Dermis blood vessel endothelial cell (primary cell): ENCODE measurements at regions not wholly inside any gene's neighbourhood (a gene's known extent, or its start where the extent isn't known, plus 50 kb on each side); places are given as distances from the start of the nearest gene placed in this dataset.
"Not testable (repeated sequence)": the region's sequence is repeated elsewhere in the genome, so short reads cannot be mapped to it uniquely, and the experiment has no call there.

ENCODE experiments used
- DNase-seq: peaks from one replicate; pipeline ENCODE4 v3.0.0; 2010

DNA sequence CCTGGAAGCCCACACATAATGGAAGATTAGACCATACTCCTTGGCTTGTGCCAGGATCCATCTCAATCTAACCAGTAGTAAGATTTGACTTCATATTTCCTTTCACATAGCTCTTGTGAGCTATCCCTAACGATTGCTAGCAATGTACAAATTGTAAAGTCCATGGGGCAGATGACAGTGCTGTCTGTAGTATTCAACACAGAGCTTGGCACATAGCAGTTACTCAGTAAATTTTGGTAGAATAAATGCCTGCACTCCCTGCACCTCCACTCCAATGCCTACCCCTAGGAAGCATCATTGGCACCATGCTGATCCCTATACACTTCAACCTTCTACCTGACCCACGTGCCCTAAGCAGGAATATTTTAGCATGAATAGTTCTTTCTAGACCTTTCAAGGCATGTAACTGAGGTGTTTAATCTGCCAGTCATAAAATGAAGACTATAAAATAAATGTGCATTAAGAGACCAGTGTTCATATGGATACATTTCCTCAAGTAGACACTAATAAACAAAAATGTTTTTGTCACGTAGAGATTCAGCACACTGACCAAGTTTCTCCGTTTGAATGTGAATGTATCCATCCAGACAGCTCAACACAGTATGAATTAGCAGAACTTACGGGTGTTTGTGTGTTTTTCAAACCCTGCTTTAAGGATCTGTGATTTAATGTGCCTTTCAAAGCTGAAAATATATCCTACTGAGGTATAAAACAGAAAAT lies 98.8 kb downstream of the BMP4 start:
- DNase-seq: no peak

GRCh38 chr14:53855574-53855973 lies 101.1 kb downstream of the BMP4 start:
- DNase-seq: no peak

DNA sequence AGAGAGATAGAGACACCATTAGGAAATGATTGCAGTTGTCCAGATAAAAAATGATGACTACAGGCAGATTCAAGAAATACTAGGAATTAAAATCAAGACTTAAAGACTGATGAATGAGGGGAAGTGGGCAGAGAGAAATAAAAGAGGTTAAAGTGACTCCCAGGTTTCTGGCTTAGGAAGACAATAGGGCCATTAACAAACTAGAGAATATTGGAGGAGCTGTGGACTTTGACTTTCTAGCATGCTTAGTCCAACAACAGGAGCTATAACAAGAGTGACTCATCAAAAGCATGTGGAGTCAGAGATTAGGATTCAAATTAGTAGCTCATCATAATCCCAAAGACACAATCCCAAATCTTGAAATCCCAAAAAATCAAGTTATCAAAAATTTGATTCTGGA lies 101.5 kb downstream of the BMP4 start:
- no peak for DNase-seq

- no peak for DNase-seq
Measured at GRCh38 chr14:53851394-53852090, 105.1 kb downstream of the BMP4 start.

GRCh38 chr14:53850714-53851296 lies 105.8 kb downstream of the BMP4 start:
- DNase-seq: peak; percentile 50

DNA sequence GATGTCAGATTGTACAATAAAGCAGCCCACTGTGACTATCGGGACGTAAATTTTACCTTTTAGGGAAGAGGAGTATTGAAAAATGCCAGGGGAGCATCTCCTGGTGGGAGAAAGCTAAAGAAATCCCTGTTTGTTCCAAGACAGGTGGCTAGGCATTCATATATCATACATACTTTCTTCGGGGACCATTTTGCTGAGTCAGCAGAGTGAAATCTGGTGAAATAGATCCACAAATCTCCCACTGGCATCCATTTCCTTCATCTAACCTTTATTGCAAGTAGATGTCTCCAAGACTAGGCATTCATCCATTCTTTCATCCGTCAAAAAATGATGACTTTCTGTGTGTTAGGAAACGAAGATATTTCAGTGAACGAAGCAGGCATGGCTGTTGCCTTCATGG lies 107.1 kb downstream of the BMP4 start:
- DNase-seq: no peak

DNA sequence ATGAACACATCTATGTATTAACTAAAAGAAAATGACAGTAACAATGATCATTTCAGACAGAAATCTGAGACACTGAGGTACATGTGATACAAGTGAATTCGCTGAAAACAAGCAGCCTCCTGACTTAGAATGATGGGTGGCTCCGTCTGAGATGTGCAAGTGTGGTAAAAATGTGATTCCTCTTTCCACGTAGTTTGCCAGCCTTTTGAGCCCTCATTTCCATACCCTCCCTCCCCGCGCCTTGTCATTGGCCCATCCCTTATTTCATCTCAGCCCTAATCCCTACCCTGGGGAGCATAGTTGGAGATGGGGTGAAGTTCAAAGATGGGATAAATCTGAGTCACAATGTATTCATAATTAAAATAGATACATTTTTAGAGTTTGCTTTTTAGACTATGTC lies 107.8 kb downstream of the BMP4 start:
- no peak for DNase-seq

DNA sequence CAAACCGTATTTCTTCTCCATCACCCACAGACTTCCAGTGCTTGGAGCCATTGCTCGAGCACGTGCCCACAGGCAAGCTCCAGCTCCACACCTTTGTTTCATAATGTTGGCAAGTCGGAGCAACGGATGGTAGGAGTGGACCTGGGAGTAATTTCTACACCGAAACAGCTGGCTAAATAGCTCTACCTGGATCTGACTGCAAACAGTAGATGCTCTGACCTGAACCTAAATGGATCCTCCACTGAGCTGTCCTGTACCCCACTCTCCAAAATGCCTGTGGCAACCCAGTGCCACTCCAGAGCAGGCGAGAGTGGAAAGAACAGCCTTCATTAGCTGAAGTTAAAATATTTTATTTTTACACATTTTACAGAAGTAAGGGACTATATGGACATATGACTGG lies 108.7 kb downstream of the BMP4 start:
- no peak for DNase-seq

DNA sequence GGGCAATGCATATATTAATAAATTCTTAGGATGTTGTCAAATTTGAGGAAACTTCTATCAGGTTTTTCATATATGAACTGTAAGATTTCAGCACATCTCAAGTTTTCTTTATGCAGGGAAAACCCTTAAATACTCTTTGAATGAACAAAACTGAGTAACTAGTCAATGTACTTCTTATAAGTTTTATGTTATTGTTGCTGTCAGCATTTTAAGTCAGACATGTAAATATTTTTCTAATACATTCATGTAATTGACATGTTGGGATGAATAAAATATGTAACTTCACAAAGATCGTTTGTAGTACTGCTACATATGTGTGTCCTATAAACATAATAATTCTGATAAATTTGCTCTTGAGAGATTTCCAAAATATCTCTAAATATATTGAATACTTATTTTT lies 109.6 kb downstream of the BMP4 start:
- DNase-seq: no peak

DNA sequence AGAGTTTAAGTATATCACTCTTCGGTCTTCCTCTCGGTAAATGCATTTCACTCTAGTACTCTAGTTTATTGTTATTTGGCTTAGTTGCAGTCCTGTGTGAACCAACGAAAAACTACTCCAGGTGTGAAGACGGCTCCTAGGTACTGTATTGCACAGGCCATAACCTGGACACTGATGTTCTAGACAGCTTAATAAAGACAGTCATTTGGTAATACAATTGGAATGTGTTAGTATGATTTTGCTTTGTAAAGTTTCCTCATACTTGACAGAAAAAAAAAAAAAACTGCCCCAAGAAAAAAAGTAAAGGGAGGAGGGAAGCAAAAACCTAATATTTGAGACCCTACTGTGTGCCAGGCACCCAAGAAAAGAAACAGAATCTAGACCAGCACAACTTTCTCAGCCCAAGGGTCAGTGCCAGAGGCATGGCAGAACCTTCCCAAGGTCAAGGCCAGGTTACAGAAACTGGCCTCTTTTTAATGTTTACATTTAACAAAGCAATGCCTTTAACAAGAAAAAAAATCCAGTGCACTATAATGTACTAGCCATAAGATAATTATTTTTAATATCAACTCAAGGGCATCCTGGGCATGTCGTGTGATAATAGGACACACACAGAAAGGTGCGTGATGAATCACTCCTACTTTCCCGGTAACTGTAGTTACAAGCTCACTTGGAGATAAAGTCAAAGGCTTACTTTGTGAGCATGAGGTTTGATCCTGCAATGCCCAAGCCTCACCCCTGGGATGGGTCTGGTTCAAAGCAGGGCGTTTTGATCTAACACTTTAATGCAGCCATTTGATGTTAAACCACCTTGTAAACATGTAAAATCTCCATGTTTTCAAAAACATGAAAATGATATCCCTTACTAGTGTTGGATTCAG lies 110.6 kb downstream of the BMP4 start:
- no peak for DNase-seq

DNA sequence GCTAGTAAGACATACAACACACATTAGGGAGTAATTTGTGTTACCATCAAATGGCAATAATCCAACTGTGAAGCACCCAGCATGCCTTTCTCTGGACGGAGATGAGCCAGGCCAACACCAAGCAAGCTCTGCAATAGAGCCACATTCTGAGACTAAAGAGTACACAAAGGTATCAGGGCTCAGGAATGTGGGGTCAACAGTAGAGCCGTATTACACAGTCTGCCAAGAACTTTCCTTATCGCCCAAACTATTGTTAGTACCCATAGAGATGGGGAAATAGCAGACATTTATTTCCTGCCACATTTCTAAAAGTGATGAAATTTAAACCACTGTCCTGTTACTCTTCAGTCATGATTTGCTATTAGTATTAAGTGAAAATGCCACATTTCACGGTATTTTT lies 113.7 kb downstream of the BMP4 start:
- peak; percentile 88 for DNase-seq

DNA sequence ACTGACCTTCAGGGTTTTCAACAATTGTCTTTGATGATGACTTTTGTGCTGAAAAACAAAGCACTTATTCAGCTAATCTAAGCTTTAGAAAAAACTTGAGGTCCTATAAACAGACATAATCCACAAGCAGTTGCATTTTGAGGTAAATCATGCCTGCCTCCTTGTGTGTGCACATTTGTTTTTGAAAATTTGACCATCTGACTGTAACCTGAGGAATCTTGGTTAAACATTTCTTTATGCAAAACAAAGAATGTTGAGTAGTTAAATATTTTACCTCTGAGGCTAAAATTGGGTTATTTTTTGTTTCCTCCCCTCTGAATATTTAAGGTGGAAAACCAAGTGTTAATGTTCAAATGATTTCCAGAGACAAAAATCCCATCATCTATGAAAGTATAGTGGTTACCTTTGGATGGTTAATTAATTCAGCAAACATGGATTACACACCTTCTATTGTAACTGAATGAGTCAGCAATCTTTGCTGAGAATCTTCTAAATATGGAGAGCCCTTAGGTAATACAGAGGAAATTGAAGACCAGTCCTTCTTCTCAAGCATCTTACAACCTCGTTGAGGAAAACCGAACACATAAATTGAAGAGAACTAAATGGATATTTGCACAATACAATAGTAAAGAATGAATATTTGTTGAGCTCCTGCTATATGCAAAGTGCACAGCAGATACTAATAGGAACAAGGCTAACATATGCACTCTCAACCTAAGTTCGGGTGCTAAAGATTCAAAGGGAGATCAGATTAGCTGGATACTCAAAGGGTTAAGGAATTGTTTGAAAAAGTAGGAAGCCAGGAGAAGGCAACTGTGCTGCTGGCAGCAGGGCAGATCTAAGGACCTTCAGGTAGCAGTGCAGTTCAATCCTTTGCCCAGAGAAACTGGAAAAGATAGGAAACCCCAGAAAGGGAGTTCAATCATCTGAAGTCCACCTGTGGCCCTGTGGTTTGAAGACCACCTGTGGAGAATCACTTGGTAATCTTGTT lies 115.2 kb downstream of the BMP4 start:
- DNase-seq: no peak

- DNase-seq: peak; percentile 87
Measured at GRCh38 chr14:53840444-53840843, 116.2 kb downstream of the BMP4 start.

DNA sequence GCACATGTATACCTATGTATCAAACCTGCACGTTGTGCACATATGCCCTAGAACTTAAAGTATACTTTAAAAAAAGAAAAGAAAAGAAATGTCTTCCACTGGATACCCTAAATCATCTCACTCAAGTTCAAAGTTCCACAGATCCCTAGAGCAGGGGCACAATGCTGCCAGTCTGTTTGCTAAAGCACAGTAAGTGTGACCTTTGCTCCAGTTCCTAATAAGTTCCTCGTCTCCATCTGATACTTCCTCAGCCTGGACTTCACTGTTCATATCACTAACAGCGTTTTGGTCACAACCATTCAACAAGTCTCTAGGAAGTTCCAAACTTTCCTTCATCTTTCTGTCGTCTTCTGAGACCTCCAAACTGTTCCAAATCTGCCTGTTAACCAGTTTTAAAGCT lies 118.3 kb downstream of the BMP4 start:
- DNase-seq: no peak

GRCh38 chr14:53837656-53838055 lies 119.0 kb downstream of the BMP4 start:
- DNase-seq: not testable (repeated sequence)

DNA sequence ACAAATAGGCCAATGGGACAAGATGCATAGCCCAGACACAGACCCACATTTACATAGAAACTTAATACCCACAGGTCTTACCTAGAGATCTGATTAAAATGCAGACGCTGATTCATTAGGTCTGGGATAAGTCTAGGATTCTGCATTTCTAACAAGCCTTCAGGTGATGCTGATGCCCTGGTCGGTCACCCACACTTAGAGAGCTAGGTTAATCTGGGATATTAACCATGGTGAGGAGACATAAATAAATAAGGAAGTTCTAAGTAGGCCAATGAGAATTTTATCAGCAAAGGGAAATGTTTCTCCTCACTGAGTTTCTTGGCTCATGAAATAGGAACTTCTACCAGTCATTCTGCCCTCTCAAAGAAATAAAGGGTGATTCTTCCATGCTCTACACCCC lies 120.1 kb downstream of the BMP4 start:
- no peak for DNase-seq

DNA sequence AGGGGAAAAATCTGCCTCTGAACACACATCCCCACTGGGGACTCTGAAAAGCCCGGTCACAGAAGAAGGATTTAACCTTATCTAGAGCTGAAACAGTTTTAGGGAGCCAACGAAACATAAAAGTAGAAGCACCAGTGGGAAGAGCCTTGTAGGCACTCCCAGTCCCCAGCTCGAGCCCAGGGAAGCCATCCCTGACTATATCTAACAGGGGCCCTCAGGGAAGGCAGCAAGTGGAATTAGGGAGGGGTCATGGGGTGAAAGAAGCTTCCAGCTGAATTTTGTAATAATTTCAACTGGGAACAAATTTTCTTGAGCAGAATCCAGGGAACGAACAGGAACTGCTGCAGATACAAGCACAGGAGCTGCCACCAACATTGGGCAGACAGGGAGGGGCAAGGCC lies 127.8 kb downstream of the BMP4 start:
- no peak for DNase-seq

- DNase-seq: no peak
Measured at GRCh38 chr14:53824061-53824460, 132.6 kb downstream of the BMP4 start.

DNA sequence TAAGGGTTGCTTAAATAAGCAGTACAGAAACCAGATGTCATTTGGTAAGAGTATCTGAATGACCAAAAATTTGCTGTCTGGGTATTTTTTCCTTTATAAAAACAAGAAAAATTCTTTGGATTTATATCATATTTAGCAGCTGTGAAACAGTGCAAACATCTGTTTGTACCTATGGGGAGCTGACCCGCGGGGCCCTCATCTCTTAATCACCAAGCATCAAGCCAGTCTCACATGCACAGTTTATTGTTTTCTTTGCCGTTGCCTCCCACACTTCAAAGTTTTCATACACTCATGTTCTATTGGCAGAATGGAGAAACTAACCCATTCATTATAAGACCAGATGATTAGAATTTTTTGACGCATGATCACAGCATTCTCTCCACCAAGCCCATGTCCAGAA lies 142.2 kb downstream of the BMP4 start:
- DNase-seq: no peak

DNA sequence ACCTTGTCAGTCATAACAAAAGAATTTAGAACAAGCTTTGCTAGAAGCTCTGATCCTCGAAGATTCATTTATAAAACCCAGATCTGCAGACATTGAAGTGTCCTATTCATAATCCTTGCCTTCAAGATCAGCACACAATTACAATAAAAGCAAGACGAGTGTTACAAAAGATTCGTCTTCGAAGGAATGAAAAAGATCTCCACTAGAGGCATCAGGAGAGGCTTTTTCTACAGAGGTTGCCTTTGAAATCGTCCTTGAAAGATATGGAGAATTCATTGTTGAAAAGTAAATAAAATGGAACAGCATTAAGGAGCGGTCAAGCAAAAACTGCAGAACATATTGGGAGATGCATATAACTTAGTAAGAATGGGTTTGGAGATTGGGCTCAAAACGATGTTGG lies 146.4 kb downstream of the BMP4 start:
- DNase-seq: no peak

DNA sequence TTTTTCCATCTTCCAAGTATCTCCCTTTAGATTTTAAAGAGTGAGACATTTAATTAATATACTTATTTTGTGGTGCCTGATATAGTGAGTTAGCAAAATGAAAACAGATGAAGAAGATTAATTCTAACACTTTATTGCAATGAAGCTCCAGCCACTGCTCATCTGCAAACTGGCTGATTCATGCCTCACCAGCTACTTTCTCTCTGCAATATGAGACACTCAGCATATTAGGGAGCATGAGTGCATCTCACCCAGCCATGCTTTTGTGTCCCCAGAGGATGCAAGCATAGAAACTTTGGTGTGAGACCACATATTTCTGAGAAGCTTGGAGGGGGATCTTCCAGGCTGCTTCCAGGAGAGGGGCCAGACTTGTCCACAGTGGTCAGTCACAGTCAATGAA lies 148.6 kb downstream of the BMP4 start:
- no peak for DNase-seq

GRCh38 chr14:53807542-53807941 lies 149.1 kb downstream of the BMP4 start:
- DNase-seq: peak; percentile 53
